T-helper 2 cell (primary cell): ENCODE measurements at regions not wholly inside any gene's neighbourhood (a gene's known extent, or its start where the extent isn't known, plus 50 kb on each side); places are given as distances from the start of the nearest gene placed in this dataset.
"Not testable (repeated sequence)": the region's sequence is repeated elsewhere in the genome, so short reads cannot be mapped to it uniquely, and the experiment has no call there.

Experiments used
- DNase-seq, 5 experiments: peaks; one replicate each; pipeline versions ENCODE4 v3.0.0 to v3.0.0-alpha.2; 2012 to 2022

DNA sequence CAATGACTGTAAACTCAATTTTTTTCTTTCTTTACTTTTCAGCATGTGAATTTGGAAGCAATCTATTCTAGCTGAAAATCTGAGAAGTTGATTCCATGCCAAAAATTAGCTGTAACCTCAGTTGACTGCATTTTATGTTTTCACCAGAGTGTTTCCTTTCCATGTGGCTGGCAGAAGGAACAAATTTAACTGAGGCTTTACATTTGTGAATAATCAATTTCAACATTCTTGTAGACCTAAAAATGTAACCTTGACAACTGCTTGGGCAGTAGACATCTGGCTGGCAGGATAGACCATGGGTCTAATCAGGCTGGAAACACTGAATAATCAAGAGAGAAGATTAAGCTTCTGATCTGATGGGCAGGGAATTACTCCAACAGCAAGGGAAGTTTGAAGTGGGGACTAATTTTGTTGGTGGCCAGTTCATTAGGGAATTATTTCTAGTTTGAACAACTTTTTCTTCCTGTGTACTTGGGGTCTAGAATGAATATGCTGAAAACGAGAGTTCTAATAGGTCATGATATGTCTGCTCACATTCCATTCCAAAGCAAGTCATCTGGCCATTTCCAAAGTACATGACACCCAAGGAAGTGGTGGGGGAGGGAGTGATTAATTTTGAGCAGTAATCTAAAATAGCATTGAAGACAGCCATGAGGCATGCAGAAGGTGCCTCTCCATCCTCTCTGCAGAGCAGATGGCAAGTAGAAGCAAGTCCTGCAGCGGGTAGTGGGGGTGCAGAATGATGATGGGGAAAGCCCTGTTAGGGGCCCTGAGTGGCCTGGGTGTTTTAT lies 68.2 kb downstream of the ATP23 start:
- DNase-seq: no peak

DNA sequence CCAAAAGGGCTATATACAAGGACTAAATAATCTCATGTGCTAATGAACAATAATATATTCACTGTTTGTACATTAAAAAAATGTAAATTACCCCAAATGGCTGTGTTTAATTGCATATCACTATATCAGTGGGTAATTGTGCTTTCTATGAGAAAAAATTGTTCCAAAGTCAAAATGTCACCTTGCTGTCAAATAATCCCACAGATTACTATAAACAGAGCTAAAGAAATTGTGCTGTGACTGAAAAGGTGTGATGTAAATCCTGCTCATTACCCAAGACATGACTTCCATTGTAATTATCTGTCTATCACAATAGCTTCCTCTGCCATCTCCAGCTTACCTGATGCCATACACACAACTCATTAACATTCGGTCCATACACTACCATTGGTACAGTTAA lies 70.3 kb downstream of the ATP23 start:
- DNase-seq: no peak

DNA sequence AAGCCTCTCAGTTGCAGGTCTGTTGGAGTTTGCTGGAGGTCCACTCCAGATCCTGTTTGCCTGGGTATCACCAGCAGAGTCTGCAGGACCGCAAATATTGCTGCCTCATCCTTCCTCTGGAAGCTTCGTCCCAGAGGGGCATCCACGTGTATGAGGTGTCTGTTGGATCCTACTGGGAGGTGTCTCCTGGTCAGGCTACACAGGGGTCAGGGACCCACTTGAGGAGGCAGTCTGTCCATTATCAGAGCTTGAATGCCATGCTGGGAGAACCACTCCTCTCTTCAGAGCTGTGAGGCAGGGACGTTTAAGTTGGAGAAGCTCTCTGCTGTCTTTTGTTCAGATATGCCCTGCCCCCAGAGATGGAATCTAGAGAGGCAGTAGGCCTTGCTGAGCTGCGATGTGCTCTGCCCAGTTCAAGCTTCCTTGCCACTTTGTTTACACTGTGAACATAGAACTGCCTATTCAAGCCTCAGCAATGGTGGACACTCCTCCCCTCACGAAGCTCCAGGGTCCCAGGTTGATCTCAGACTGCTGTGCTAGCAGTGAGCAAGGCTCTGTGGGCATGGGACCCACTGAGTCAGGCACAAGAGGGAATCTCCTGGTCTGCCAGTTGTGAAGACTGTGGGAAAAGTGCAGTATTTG lies 81.1 kb downstream of the ATP23 start:
- DNase-seq: not testable (repeated sequence)

DNA sequence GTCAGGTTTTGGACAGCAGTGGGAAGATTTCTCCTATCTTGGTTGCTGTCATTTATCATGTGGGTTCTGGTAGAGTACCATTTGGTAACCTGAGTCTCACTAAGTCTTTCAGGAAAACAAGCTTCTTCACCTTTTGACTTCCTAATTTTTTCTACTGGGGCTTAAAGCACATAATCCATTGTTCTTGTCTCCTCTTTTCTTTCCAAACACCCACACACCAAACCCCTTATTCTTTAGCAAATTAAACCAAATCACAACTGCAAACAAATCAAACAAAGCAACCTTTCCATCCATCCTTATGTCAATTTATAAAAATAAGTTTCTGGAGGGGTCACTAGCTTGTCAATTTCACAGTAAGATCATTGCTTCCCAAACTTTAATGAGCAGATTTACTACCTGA lies 84.1 kb downstream of the ATP23 start:
- no peak for DNase-seq

DNA sequence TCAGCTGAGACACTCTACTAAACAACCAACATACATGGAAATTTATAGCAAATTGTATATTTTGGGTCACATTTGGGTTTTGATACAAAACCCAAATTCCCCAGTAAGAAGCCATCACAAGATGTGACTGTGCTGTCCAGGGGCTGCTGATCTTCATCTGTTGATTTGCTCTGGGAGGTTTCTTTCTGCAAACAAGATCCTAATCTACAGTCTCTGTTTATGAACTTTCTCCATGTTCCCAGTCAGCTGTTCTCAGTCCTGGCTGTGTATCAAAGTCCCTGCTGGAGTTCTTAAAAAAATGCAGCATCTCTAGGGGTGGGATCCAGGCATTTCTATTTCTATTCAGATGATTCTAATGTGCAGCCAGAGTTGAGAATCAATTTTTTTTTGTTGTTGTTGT lies 85.1 kb downstream of the ATP23 start:
- no peak for DNase-seq

DNA sequence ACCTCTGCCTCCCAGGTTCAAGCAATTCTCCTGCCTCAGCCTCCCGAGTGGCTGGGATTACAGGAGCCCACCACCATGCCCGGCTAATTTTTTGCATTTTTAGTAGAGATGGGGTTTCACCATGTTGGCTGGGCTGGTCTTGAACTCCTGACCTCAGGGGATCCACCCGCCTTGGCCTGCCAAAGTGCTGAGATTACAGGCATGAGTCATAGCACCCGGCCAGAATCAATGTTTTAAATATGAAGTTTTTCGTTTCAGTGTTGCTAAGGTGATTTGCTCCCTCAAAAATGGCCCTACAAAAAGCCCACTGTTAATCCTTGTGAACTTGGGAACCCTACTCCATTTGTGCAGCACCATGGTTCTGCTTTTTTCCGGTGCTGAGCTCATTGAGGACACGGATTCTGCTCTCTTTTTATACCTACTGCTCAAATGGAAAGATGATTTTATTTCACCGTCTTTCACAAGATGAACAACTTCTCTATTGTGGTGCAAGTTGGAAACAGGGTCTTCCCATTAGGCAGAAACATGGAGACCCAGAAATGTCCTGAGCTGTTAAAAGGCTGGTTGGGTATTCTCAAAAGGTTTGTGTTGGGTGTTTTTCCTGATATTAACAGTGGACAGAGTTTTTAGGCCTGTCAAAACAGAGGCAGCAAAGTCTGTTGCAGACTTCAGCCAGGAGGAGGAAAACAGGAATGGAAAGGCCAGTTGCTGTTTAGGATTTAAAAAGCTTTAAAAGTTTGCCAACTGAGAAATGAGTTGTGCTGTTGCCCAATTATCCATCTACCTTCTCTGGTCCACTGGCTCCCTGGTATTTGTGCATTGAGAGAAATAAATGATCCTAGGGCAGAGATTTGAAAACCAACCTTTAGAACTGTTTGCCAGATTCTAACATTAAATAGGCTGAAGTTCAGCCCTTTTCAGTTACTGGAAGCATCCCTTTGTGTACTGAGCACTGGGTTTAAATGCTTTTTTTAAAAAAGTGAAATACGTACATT lies 85.8 kb downstream of the ATP23 start:
- no peak for DNase-seq

DNA sequence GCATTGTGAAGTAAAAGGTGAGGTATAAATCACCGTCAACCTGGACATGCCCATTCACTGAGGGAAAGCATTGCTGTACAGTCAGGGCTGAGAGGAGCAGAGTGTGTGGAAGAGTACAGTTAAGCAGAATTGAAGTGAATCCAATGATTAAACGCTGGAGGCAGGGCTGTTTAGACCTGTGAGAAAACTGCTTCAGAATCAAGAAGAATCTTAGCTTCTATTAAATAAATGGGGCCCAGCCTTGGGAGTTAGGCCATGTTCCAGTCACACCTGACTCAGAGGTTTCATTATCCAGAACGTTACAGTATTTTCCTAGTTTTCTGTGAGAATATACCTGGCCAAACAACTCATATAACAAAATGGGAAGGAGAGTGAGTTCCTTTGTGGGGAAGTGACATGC lies 86.9 kb downstream of the ATP23 start:
- no peak for DNase-seq

DNA sequence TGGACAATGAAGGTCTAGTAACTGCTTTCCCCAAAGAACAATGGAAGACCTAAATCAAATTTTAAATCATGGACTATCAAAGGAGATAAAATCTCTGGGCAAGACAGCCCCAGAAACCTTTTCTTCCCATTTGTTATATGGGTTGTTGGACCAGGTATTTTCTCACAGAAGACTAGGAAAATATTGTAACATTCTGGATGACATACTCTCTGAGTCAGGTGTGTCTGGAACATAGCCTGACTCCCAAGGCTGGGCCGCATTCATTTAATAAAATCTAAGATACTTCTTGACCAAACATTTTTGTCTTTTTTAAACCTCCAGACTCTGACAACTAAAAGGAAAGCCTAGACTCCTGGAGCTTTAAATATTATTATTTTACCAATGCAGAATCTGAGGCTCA lies 87.9 kb downstream of the ATP23 start:
- no peak for DNase-seq

DNA sequence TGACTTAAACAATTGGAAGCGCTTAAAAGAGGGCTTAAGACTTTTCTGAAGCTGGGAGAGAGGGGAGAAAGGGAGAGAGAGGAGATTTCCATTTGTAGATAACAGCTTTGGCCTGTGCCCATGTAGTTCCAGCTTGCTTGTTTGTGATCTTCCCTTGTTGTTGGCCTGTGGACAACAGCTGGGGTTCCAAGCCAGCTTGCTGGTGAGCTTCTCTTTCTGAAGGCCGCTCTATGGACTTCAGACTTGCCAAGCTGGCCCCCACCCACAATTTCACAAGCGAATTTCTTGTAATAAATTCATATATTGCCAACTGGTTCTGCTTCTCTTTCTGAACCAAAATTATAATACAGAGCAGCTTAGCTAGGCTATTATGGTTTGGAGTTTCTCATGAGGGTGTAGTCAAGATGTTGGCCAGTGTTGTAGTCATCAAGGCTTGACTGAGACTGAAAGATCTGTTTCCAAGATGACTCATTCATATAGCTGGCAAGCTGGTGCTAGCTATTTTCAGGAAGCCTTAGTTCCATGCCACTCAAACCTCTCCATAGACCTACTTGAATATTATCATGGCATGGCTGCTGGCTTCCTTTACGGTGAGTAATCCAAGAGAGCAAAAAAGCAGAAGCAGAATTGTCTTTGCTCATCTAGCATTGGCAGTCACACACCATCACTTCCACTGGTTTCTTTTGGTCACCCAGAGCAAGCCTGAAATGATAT lies 89.4 kb downstream of the ATP23 start:
- DNase-seq: no peak

DNA sequence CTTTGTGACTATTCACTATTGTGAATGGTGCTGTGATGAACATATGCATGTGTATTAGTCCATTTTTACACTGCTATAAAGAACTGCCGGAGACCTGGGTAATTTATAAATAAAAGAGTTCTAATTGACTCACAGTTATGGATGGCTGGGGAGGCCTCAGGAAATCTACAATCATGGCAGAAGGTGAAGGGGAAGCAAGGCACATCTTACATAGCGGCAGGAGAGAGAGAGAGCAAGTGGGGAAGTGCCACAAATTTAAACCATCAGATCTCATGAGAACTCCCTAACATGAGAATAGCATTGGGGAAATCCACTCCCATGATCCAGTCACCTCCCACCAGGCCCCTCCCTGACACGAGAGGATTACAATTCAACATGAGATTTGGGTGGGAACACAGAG lies 90.8 kb downstream of the ATP23 start:
- DNase-seq: no peak

DNA sequence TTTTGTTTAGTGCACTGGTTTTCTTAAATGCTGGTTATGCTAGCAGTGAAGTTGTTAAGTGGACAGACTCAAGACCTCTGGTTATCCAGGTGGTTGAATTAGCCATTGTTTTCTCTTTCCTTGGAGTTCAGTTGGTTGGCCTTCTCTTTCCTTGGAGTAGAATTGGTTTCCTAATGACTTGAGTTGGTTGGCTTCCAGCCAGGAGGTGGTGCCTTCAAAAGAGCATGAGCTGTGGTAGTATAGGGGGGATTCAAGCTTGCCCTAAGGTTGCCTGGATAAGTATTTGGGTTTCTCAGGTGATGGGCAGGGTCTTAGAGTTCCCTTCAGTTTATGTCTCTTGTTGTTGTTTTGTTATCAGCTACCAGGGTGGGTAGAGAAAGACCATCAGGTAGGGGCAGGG lies 92.5 kb downstream of the ATP23 start:
- no peak for DNase-seq

DNA sequence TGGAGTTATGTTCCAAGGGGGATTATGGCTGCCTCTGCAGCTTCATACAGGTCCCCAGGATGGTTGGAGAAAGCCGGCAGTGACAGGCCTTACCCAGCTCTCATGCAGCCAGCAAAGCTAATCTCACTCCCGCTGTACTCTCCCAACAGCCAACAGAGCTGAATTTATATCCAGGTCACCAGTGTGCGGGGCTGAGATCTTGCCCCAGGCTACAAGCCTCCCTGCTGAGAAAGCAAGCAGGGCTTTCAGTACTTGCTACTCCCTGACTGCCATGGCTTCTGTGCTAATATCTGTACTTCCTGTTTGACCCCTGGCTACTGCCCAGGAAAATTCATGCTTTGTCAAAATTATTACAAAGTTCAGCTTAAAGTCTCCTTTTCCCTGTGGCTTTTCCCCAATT lies 92.9 kb downstream of the ATP23 start:
- DNase-seq: no peak

DNA sequence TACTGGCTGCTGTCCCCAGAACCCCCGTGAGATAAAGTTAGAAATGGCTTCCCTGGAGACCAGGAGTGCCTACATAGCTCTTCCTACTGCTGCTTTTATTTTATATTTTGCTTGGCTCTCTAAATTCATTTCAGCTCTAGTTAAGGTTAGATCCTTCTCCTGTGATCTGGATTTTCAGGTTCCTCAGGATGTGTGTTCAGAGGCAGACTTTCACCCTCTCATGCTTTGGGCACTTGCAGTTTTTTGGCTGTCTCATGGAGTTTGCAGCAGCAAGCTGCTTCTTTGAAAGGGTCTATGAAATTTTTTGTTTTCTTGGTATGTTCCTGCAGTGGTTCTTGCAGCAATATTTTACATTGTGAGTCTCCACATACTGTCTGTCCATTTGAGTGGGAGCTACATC lies 93.3 kb downstream of the ATP23 start:
- no peak for DNase-seq

DNA sequence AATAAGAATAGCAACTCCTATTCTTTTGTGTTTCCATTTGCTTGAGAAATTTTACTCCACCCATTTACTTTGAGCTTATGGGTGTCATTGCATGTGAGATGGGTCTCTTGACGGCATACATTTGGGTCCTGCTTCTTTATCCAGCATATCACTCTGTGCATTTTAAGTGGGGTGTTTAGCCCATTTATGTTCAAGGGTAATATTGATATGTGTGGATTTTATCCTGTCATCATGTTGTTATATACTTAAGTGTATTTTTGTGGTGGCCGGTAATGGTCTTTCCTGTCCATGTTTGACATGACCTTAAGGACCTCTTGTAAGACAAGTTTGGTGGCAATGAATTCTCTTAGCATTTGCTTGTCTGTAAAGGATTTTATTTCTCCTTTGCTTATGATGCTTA lies 100.1 kb downstream of the ATP23 start:
- no peak for DNase-seq

DNA sequence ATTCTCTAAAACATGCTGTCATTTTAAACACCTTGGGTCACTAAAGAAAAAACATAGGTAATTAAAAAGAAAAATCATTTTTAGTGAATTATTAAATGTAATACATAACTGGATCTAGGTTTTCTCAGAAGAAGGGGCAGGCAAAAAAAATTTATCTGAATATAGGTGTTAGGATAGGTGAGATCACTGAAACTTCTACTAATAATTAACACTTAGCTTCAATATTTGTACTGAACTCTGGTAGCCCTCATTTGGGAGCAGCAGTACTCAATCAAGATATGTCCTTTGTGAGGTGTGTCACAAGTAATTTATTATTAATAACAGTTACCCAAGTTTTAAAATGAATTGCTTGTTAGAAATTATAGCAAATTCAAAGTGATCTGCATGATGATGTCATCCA lies 103.6 kb downstream of the ATP23 start:
- no peak for DNase-seq

DNA sequence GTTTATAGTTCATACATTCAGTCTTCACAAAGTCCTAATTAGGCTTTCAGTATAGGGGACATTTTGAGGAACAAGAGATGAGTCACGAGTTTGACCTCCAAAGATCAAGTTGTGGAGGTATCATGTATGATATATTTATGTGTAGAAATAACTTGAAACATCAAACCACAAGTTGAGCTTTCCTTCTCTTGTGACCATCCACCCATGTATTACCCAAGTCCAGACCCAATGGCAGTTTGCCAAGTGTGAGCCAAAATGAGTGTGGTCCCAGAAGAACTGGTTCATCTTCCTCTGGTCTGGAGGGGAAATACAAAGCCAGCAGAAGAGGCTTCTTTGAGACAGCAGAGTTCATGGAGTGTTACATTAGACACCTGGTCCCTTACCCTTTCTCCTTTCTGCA lies 104.9 kb downstream of the ATP23 start:
- no peak for DNase-seq

DNA sequence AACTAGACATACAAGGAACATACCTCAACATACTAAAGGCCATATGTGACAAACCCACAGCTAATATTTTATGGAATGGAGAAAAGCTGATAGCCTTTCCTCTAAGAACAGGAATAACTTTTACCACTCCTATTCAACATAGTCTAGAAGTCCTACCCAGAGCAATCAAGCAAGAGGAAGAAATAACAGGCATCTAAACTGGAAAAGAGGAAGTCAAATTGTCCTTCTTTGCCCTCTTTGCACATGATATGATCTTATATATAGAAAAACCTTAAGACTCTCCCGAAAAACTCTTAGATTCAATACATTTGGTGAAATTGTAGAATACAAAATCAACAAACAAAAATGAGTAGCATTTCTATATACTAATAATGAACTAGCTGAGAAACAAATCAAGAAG lies 110.0 kb downstream of the ATP23 start:
- no peak for DNase-seq

DNA sequence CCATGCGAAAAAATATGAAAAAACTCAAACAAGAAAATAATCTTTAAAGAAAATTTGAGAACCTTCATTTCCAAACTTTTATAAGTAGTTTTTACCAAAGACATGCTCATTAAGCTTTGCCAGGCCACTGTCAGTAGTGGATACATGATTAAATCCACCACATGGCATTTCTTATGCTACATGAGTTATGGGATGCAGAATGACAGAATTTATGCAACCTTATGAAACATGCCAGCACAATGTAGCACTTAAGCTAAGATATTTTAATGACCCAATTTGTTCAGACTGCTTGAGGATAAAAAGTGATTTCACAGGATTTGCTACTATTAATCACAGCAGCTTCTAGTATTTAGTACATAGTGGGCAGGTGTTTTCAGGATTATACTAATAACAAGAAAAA lies 123.3 kb downstream of the ATP23 start:
- DNase-seq: no peak

DNA sequence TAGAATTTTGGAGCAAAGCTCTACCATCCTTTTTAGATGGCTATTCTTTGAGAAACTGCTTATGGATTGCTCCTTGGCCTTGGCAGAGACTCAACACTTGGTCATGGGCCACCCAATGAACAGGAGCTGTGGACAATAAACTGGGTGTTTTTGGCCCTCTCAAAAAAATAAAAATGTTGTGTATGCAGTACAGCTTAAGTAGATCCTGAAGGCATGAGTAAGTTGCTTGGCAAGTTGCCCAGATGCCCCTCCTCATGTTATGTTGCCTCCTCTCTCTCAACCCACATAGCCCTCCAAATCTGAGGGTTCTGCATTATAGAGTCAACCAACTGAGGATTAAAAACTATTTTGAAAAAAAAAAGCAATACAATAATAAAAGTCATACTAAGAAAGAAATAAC lies 124.9 kb downstream of the ATP23 start:
- DNase-seq: no peak

DNA sequence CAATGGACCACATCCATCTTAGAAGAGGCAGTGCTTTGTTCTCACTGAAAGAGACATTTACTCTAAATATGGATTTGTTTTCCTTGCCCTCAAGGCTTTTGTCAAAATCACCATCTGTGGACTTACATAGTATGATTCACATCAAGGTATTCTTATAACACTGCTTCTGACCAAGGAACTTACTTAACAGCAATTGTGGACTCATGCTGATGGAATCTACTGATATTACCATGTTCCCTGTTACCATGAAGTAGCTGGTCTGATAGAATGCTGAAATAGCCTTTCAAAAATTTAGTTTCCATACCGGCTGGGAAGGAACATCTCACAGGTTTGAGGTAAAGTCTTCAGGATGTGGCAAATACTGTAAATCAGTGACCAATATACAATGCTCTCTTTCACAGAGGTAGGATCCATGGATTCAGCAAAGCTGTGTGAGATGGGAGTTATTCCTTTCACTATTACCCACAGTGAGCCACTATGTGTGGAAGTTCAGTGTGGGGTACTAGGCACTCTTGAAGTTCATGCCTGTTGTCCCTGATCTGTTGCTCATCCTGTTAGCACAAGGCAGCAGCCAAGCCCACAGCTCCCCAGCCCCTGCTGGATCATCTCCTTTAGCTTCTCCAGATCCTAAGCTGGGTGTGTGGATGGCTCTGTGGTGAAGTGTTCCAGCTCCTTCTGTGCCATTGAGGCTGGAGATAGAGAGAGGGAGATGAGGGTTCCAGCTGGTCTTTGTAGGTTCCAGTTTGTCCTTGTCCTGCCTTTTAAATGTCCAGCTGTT lies 126.4 kb downstream of the ATP23 start:
- no peak for DNase-seq

DNA sequence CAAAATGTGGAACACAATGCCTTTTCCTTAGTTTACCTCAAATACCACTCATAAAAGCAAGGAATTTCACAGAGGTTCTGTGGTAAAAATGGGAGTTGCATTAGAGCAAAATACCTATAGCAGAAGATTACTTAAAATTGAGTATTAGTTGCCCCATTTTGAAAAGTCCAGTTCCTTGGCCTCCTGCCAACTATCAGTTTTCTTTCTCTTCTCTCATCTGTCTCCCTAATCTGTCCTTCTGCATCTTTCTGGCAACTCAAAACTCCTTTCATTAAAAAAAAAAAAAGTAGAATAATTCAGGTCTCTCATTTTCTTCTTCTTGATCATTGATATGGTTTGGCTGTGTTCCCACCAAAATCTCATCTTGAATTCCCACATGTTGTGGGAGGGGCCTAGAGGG lies 127.3 kb downstream of the ATP23 start:
- no peak for DNase-seq
